ENCODE measurements at regions not wholly inside any gene's neighbourhood (a gene's known extent, or its start where the extent isn't known, plus 50 kb on each side); places are given as distances from the start of the nearest gene placed in this dataset.

GRCh38 chr2:236765478-236765877 lies 195.9 kb downstream of the ACKR3 start:
- TF ChIP-seq, protein P1, sequence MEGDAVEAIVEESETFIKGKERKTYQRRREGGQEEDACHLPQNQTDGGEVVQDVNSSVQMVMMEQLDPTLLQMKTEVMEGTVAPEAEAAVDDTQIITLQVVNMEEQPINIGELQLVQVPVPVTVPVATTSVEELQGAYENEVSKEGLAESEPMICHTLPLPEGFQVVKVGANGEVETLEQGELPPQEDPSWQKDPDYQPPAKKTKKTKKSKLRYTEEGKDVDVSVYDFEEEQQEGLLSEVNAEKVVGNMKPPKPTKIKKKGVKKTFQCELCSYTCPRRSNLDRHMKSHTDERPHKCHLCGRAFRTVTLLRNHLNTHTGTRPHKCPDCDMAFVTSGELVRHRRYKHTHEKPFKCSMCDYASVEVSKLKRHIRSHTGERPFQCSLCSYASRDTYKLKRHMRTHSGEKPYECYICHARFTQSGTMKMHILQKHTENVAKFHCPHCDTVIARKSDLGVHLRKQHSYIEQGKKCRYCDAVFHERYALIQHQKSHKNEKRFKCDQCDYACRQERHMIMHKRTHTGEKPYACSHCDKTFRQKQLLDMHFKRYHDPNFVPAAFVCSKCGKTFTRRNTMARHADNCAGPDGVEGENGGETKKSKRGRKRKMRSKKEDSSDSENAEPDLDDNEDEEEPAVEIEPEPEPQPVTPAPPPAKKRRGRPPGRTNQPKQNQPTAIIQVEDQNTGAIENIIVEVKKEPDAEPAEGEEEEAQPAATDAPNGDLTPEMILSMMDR (IDR thresholded peaks at IDR 0.05): no peak
- TF ChIP-seq POLR2A (IDR thresholded peaks at IDR 0.05): no peak

All from ovary (tissue), 3 donors.